SIG-M5 treated with dmso at 0.1 percent for 504 hours (cell line): ENCODE measurements at regions not wholly inside any gene's neighbourhood (a gene's known extent, or its start where the extent isn't known, plus 50 kb on each side); places are given as distances from the start of the nearest gene placed in this dataset.
"Not testable (repeated sequence)": the region's sequence is repeated elsewhere in the genome, so short reads cannot be mapped to it uniquely, and the experiment has no call there.

Source experiments
- DNase-seq: peaks from one replicate; lab custom pipeline; 2025; ENCODE audit not compliant: unreplicated experiment; lab: John Stamatoyannopoulos, UW

DNA sequence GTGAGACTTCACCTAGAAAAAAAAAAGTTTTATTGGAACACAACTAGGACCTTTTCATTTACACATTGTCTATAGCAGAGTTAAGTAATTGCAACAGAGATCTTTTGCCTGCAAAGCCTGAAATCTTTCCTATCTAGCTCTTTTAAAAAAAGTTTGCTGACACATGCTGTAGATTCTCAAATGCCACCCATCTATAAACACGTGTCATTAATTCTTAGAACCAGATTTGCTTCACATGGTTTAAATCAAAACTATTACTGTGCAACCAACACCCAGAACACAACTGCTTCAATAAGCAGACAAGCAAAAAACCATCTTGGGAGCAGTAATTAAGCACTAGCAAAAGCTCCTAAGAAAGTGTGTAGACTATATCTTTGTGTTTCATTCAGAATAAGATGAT, 55.0 kb downstream of the OXSM start:
- no peak for DNase-seq

DNA sequence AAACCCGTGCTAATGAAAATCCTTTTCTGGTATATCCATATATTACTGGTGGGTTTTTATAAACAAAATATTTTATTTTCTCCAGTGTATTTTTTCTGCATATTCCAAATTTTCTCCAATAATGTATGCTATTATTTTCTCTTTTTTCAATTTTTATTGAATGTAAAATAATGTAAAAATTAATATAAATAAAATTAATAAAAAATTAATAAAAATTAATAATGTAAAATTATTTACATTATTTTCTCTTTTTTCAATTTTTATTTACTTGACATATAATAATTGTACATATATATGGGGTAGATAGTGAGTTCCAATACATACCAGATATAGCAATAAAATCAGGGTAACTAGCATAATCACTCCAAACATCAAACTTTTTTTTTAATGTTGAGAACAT, 56.4 kb downstream of the OXSM start:
- DNase-seq: no peak

DNA sequence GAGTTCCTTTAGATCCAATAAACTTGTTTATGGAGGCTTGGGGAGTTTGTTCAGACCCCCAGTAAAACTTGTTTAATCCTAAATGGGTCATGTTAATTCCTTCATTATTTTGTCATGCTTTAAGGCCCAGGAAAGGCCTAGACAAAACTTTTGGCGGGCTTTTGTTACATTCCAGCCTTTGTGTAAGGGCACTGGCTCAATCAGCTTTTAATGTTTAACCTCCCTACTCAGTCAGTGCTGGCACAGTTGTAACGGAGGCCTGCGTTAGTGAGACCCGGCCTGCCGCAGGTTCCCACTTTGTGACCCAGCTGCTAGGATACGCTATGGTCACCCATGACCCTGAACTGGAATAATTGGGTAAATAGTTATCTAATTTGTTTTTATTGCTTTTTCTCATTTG, 59.2 kb downstream of the OXSM start:
- no peak for DNase-seq

DNA sequence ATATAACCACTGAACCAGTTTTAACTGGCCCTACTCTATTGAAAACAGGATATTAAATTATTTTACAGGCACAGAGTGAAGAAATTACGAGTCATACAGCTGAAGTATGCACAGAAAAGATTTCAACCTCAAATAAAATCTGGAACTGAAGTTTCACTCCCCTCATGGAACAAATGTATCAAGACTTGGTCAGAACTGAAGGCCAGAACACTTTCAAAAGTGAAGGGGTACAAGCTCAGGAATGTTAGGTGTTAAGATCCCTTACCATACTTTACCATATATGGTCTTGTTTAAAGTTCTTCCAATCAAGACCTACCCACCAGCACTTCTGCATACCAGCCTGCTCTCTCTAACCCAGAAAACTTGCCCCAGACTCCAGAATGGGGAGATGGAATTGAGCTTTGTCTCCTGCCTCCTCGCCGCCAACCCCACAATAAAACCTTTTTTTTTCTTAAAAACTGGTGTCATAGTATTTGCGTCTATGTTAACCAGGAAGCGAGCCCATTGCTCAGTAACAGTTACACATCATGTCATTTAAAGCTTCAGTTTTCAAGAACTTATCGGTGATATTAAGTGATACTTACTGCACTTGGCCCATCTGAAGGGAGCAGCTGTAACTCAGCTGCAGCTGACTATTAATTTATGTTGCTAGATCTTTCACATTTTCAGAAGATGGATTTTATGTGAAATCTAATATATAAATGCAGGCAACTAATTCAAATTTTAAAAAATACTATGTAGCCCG, 59.9 kb downstream of the OXSM start:
- no peak for DNase-seq

DNA sequence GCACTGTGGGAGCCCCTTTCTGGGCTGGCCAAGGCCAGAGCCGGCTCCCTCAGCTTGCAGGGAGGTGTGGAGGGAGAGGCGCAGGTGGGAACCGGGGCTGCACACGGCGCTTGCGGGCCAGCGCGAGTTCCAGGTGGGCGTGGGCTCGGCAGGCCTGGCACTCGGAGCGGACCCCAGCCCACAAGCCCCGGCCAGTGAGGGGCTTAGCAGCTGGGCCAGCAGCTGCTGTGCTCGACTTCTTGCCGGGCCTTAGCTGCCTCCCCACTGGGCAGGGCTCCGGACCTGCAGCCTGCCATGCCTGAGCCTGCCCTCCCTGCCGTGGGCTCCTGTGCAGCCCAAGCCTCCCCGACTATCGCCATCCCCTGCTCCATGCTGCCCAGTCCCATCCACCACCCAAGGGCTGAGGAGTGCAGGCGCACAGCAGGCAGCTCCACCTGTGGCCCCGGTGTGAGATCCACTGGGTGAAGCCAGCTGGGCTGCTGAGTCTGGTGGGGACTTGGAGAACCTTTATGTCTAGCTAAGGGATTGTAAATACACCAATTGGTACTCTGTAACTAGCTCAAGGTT, 61.9 kb downstream of the OXSM start:
- DNase-seq: not testable (repeated sequence)

DNA sequence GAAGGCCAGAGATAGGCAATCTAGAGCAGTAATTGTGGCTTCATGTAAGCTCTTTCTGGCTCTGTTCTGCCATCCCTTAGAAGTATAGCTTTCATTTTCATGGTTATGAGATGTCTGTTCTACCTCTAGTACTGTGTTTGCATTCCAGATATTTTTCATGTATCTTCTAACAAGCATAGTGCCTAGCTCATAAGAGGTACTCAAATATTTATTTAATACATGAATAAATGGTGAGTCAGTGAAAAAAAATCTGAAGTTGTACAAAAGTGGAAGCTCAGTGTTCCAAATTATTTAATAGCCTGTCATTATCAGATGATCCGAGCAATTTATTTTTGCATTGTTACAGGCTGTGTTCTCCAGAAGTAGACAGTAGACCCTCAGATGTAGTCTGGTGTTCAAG, 64.3 kb downstream of the OXSM start:
- no peak for DNase-seq

DNA sequence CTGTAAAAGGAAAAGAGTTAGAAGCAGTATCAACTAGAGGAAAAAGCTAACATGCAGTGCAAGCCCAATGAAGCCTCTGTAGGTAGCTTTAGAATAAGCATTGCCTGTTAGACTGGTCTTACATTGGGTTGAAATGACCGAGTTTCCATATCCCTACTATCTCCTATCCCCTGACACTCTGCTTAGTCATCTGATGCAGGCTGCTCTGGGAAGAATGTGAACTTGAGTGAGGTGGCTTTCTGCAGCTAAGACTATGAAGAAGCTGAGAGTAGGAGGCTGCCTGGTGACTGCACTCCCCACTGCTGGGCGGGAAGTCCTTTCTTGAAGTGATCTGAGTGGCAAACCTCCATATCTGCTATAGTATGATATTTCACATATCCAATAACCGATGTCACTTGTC, 64.7 kb downstream of the OXSM start:
- peak; percentile 33 for DNase-seq

DNA sequence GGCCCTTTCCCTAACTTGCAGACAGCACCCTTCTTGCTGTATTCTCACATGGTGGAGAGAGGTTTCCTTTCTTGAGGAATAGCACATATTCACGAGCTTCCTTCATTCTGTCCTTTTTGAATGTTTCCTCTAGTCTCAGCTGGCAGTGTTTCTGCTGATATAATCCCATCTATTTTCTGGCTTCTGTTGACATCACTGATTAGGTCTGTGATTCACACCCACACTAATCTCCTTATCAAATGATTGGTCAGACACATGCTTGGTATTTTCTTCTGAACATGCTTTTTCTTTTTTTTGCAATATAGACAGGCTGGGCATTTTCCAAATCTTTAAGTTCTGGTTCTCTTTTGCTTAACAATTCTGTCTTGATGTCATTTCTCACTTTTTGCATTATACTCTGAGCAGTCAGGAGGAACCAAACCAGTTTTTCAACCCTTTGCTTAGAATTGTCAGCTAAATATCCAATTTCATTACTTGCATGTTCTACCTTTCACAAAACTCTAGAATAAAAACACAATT, 65.4 kb downstream of the OXSM start:
- DNase-seq: no peak

DNA sequence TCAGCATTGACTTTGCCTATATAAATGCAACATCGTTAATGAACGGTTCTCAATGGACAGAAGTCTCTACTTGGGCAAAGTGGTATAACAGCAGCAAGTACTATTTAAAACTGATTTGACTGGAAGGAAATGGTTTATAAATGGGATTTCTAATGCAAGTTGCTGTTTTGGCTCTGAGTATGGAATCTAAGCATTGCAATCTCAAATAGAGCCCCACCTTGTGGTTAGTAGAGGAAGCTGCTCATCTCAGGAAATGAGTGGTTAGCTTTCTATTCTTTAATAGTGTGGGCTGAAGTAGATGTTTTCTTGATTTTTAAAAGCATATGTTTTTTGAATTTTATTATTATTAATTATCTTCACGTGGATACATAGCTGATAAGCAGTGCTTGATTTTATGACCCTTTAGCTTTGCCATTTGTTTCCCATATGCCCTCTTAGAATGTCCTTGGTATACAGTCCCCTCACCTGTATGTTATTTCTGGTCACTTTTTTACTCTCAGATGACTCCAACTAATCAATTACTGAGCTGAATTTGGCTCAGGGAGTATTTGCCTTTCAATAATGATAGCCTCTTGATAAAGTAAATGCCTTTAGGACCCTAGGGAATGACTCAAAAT, 67.1 kb downstream of the OXSM start:
- peak; percentile 68 for DNase-seq

DNA sequence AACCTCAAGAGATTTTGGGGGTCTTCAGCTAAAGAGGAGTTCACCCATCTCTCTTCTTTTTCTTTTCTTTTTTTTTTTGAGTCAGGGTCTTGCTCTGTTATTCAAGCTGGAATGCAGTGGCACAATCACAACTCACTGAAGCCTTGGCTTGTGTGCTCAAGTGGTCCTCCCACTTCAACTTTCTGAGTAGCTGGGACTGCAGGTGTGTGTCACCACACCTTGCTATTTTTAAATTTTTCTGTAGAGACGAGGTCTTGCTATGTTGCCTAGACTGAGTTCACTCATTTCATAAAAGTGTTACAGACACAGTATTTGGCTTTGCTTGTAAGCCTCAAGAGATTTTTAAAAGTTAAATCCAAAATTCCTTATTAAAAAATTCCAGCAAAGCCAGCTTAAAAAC, 71.7 kb downstream of the OXSM start:
- no peak for DNase-seq

DNA sequence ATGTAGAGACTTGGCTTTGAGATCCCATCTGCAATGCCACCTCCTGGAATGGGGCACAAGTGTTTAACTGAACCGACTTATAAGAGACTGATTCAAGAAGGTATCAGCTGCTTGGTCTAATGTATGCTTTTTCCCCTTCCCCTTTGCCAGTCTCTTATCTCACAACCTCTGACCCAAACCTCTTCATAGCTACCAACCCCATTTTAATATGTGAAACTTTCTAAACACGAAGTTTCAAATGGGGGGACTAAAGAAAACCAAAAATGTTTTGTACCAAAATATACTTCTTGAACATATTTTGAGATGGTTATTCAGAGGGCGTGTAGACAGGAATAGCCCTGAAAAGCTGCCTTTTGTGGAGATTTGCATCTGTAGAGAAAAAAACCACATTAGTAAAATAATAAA, 73.1 kb downstream of the OXSM start:
- no peak for DNase-seq

DNA sequence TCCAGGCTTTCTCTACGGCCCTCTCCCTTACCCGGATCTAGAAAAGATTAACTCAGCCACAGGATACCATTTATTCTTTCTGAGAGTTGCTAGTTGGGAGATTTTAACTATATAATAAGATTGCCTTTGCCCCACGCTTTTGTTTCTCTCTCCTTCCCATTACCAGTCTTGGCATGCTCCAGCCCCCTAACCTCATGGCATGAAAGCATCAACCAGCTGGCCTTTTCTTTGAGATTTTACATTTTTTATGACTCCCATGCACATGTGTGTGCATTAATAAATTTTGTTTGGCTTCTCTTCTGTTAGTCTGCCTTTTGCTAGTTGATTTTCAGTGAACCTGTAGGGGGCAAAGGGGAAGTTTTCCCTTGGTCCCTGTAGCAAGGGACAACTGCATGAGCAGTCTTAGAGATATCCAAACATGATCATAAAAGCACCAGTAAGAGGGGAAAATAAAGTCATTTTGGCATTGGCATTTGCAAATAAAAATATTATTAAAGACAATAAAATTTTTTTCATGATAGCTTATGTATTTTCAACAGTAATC, 73.6 kb downstream of the OXSM start:
- DNase-seq: peak; percentile 14

DNA sequence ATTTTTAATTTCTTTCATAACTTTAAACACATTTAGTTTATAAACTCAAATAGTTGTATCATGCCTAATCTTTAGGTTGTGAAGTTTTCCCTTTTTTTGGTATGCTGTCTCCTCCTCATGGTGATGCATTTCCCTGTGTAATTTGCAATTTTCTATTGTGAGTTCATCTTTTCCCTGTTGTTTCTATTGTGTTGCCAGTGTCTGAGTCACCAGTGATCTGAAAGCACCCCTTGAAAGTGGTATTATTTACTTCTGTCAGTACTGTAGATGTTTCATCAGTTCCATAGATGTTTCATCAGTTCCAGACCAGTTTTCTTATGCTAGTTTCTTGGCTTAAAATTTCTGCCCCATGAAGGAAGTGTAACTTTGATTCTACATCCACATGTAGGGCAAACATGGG, 80.6 kb downstream of the OXSM start:
- DNase-seq: peak; percentile 62

DNA sequence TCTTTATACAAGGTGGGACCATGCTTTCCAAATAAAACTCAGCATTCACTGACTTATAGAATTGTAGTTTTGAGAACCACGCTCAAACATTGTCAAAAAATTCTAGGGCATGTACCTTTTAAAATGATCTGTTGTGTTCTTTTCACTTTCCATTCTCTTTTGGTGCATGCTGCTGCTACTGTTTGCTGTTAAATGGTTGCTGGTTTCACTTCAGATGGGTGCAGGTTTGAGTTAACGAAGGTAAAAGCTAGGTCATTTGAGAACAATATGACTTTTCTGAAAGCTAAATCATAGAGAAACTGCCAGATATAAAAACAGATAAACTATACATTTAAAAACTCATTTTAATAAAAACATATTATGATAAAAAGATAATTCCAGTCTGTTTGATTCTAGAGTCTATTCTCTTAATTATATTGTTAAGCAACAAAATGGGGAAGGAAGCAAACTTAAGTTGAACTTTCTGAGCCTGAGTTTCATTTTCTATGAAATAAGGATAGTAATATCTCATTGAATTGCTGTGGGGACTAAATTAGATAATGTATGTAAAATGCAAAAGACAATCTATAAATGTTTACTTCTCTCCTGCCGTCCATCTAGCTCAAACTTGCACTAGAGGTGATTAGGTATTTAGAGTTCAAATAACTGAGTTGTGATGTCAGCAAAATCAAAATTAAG, 82.4 kb downstream of the OXSM start:
- DNase-seq: peak; percentile 47

DNA sequence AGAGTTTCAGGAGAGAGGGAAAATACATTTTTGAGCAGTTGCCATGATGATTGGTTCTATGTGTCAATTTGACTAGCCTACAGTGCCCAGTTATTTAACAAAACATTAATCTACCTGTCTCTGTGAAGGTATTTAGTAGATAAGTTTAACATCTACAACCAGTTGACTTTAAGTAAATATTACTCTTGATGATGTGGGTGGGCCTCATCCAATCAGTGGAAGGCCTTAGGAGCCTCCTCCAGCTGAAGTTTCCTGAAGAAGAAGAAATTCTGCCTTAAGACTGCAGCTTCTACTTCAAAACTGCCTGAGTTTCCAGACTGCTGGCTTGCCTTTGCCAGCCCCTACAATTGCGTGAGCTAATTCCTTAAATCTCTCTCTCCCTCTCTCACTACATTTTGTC, 93.6 kb downstream of the OXSM start:
- no peak for DNase-seq

DNA sequence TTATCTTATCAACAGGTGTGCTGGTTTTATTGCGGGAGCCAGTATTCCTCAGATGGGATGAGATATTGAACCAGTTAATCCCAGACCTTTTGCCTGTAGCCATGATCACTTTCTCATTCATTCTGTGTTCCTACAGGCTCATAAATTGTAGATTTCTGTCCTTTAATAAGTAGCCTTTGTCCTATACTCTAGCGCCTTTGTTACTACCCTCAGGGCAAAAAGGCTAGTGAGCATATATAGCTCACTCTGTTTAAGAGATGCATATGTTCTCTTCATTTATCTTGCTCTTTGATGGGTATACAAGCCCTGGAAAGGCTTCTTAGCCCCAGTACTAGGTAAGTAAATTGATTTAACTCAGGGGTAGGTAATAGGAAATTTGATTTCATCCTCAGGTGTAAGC, 95.1 kb downstream of the OXSM start:
- DNase-seq: no peak

DNA sequence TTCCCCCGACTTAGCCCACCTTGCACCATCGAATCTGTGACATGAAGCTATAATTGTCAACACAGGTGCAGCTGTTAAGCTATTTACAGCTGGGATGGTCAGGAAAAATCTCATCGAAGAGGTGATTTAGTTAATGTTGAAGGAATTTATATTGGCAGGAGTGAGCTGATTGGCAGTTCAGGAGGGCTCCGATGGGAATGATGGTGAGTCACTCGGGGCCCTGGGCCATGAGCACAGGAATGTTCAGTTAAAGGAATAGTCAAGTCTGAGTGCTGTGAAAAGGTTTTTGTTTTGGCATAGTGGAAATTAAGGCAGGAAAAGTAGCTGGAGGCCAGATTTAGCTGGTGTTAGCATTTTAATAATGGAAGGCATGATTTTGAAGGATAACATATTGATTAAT, 95.7 kb downstream of the OXSM start:
- no peak for DNase-seq

DNA sequence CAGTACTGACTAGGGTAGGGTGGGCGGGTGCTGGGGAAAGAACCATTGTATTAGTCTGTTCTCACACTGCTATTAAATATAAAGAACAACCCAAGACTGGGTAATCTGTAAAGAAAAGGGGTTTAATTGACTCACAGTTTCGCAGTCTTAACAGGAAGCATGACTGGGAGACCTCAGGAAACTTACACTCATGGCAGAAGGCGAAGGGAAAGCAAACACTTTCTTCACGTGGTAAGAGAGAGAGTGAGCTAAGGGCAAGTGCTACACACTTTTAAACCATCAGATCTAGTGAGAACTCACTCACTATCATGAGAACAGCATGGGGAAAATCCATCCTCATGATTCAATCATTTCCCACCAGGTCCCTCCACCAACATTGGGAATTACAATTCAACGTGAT, 98.0 kb downstream of the OXSM start:
- no peak for DNase-seq

DNA sequence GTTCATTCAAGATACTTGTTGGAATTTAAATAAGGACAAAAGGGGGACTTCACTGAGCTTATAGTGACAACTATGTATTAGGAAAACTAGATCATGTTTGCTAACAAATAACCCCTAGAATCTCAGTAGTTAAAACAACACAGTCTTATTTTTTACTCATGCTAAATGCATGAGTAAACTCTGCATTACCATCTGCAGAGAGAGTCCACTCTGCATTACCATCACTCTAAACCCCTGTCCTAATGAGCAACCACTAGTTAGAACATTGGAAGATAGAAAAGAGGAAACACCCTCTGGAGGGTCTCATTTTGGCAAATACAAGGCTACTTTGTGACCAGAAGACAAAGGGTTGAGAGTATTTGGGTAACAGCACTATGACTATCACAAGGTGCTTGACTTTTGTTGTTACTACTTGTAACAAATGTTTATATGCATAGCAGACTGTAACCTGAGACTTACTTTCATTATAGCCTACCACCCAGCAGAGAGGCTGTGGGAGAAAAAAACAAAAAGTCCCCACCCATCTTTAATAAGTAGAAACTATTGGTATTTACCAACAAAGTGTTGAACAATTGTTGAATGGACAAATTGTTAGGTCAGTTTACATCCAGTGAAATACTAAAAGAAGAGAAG, 99.1 kb downstream of the OXSM start:
- DNase-seq: no peak

DNA sequence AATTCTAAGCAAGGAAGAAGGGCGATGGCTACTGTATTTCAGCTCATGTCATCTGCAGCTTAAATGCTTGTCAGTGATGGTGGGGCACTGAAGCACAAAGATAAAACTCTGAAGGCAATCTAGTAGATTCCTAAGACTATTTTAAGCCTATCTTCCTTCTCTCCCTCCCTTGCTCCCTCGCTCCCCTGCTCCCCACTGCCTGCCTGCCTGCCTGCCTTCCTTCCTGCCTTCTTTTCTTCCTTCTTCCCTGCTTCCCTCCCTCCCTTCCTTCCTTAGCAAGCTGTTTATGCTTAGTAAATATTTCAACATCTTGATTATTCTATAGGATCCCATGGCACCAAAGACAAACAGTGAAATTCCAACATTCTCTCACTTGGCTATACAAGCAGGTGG, 99.6 kb downstream of the OXSM start:
- no peak for DNase-seq

DNA sequence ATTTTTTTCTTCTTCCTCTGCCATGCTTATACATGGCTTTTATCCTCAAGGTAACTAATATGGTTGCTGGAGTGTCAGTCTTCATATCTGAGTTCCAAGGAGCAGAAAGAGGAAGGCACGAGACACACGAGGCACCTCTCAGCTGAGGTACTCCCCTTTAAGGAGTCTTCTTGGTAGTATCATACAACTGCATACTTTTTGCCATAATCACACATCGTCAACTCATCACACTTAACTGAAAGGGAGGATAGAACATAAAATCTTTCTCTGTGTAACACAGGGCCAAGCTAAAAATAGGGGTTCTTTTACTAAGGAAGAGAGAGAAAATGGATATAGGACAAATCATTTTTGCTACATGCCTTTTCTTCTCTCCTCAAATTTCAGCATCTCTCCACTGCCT, 104.2 kb downstream of the OXSM start:
- DNase-seq: no peak
